Ishikawa (cell line): ENCODE measurements at regions not wholly inside any gene's neighbourhood (a gene's known extent, or its start where the extent isn't known, plus 50 kb on each side); places are given as distances from the start of the nearest gene placed in this dataset.

Experiments used
- CEBPB ChIP-seq: IDR thresholded peaks from 2 replicates; pipeline ENCODE4 v1.6.1; 2012
- CREB1 ChIP-seq: IDR thresholded peaks from 2 replicates; pipeline ENCODE4 v1.6.1; 2012; ENCODE audit warnings: low read depth
- EGR1 ChIP-seq: IDR thresholded peaks from 2 replicates; pipeline ENCODE4 v1.6.1; 2012
- FOXM1 ChIP-seq: IDR thresholded peaks from 2 replicates; pipeline ENCODE4 v1.6.1; 2012; ENCODE audit warnings: low read depth, borderline replicate concordance
- MAX ChIP-seq: IDR thresholded peaks from 2 replicates; pipeline ENCODE4 v1.6.1; 2012
- NFIC ChIP-seq: IDR thresholded peaks from 2 replicates; pipeline ENCODE4 v1.6.1; 2012
- RAD21 ChIP-seq: IDR thresholded peaks from 2 replicates; pipeline ENCODE4 v1.6.1; 2012; ENCODE audit warnings: low read depth
- REST ChIP-seq: IDR thresholded peaks from 2 replicates; pipeline ENCODE4 v1.6.1; 2012; ENCODE audit warnings: low read depth, mild to moderate bottlenecking
- TAF1 ChIP-seq: IDR thresholded peaks from 2 replicates; pipeline ENCODE4 v1.6.1; 2012; ENCODE audit warnings: low read depth, mild to moderate bottlenecking
- TCF12 ChIP-seq: IDR thresholded peaks from 2 replicates; pipeline ENCODE4 v1.6.1; 2012; ENCODE audit warnings: low read depth
- TEAD4 ChIP-seq: IDR thresholded peaks from 2 replicates; pipeline ENCODE4 v1.6.1; 2012
- YY1 ChIP-seq: IDR thresholded peaks from 2 replicates; pipeline ENCODE4 v1.6.1; 2012; ENCODE audit warnings: low read depth
- ZBTB7A ChIP-seq: IDR thresholded peaks from 2 replicates; pipeline ENCODE4 v1.6.1; 2012; ENCODE audit warnings: low read depth
- TF ChIP-seq, protein P1 (sequence below): IDR thresholded peaks from 2 replicates; pipeline ENCODE4 v1.6.1; 2012

DNA sequence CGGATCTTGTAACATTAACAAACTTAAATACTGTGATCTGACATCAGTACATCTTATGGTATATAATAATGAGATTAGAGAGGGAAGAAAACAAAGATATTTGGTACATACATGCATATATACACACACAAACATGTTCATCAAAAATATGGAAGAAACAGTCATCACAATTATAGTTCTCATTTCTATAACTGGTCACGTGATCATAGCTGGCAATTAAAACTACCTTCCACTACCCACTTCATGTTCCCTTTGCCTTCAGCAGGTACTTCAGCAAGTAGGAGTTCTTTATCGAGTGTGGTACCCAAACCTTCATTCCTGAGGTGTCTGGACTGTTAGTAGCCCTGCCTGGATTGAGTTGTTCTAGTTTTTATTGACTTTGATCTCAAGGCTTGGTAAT, 70.9 kb upstream of the ALDH1A3 start:
- no peak for TF ChIP-seq RAD21
- TF ChIP-seq TEAD4: no peak
- TF ChIP-seq NFIC: no peak
- TF ChIP-seq MAX: no peak
- TF ChIP-seq ZBTB7A: no peak
- TF ChIP-seq REST: no peak
- no peak for TF ChIP-seq TCF12
- TF ChIP-seq YY1: no peak
- no peak for TF ChIP-seq CREB1
- TF ChIP-seq, protein P1, sequence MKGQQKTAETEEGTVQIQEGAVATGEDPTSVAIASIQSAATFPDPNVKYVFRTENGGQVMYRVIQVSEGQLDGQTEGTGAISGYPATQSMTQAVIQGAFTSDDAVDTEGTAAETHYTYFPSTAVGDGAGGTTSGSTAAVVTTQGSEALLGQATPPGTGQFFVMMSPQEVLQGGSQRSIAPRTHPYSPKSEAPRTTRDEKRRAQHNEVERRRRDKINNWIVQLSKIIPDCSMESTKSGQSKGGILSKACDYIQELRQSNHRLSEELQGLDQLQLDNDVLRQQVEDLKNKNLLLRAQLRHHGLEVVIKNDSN: no peak
- no peak for TF ChIP-seq FOXM1
- no peak for TF ChIP-seq TAF1

- TF ChIP-seq RAD21 (no peak), YY1 (no peak), FOXM1 (no peak), MAX (no peak)
These were observed 70.5 kb upstream of the ALDH1A3 start for GRCh38 chr15:100809151-100809550.

- TF ChIP-seq NFIC (no peak), MAX (no peak), TEAD4 (no peak), YY1 (no peak), CREB1 (no peak), ZBTB7A (no peak), CEBPB (no peak), RAD21 (no peak), REST (no peak), FOXM1 (no peak), EGR1 (no peak)
- TF ChIP-seq, protein P1: no peak
These were observed 70.0 kb upstream of the ALDH1A3 start for GRCh38 chr15:100809587-100809986.

GRCh38 chr15:100810229-100810628, 69.4 kb upstream of the ALDH1A3 start:
- TF ChIP-seq ZBTB7A (no peak), TAF1 (no peak), CREB1 (no peak), TCF12 (no peak), TEAD4 (no peak), EGR1 (no peak), RAD21 (no peak), CEBPB (no peak), NFIC (no peak), FOXM1 (no peak), YY1 (no peak), MAX (no peak), REST (no peak)
- TF ChIP-seq, protein P1: no peak
